Neural progenitor cell (in vitro differentiated cells): ENCODE measurements at regions not wholly inside any gene's neighbourhood (a gene's known extent, or its start where the extent isn't known, plus 50 kb on each side); places are given as distances from the start of the nearest gene placed in this dataset.

Experiments
- DNase-seq: peaks from one replicate; pipeline ENCODE4 v3.0.0-alpha.2; 2016; ENCODE audit warnings: low spot score
- H2AFZ ChIP-seq: fragments of 200-600 bp; sonication (generic); replicated peaks from 2 replicates; pipeline ENCODE4 v1.6.1; 2016; ENCODE audit warnings: antibody characterized with exemption
- H3F3A ChIP-seq: fragments of 200-600 bp; sonication (generic); 2 replicates; pipeline ENCODE4 v1.6.1; 2016; ENCODE audit warnings: antibody characterized with exemption, low read depth
- H3K27ac ChIP-seq: fragments of 200-600 bp; sonication (generic); 2 replicates; pipeline ENCODE4 v1.5.1; 2016; ENCODE audit warnings: mild to moderate bottlenecking
- H3K27me3 ChIP-seq: fragments of 200-600 bp; sonication (generic); 2 replicates; pipeline ENCODE4 v1.6.1; 2016; ENCODE audit warnings: mild to moderate bottlenecking, moderate library complexity
- H3K36me3 ChIP-seq: fragments of 200-600 bp; sonication (generic); 2 replicates; pipeline ENCODE4 v1.5.1; 2016
- H3K4me1 ChIP-seq: fragments of 200-600 bp; sonication (generic); 2 replicates; pipeline ENCODE4 v1.6.1; 2016; ENCODE audit warnings: mixed run types
- H3K4me2 ChIP-seq: fragments of 200-600 bp; sonication (generic); 2 replicates; pipeline ENCODE4 v1.6.1; 2016
- H3K4me3 ChIP-seq: fragments of 200-600 bp; sonication (generic); 2 replicates; pipeline ENCODE4 v1.5.1; 2016
- H3K79me2 ChIP-seq: fragments of 200-600 bp; sonication (generic); 2 replicates; pipeline ENCODE4 v1.6.1; 2016; ENCODE audit warnings: low read depth
- H3K9ac ChIP-seq: fragments of 200-600 bp; sonication (generic); 2 replicates; pipeline ENCODE4 v1.6.1; 2016
- H3K9me3 ChIP-seq: fragments of 200-600 bp; sonication (generic); 2 replicates; pipeline ENCODE4 v1.5.1; 2016; ENCODE audit warnings: low read depth
- H4K20me1 ChIP-seq: fragments of 200-600 bp; sonication (generic); 2 replicates; pipeline ENCODE4 v1.6.1; 2016; ENCODE audit warnings: low read depth
- H3K27ac Mint-ChIP-seq: 3 replicates; pipeline ENCODE4 v1.8.0; 2021; ENCODE audit warnings: mixed read lengths
- H3K27me3 Mint-ChIP-seq: 2 replicates; pipeline ENCODE4 v1.8.0; 2022; ENCODE audit warnings: low read depth, mild to moderate bottlenecking, inconsistent platforms, moderate library complexity, mixed read lengths; ENCODE audit not compliant: insufficient read depth
- H3K36me3 Mint-ChIP-seq: 3 replicates; pipeline ENCODE4 v1.8.0; 2021; ENCODE audit warnings: mixed read lengths
- H3K4me1 Mint-ChIP-seq: 3 replicates; pipeline ENCODE4 v1.8.0; 2021; ENCODE audit warnings: mixed read lengths
- H3K4me3 Mint-ChIP-seq: 3 replicates; pipeline ENCODE4 v1.8.0; 2021; ENCODE audit warnings: mild to moderate bottlenecking, moderate library complexity, mixed read lengths
- H3K9me3 Mint-ChIP-seq: 3 replicates; pipeline ENCODE4 v1.8.0; 2020; ENCODE audit warnings: mixed read lengths
- EZH2 ChIP-seq: fragments of 200-600 bp; sonication (generic); IDR thresholded peaks from 2 replicates; pipeline ENCODE4 v1.6.1; 2017; ENCODE audit warnings: antibody characterized with exemption, mild to moderate bottlenecking, moderate library complexity
- EZH2phosphoT487 ChIP-seq: fragments of 200-600 bp; sonication (generic); IDR thresholded peaks from 2 replicates; pipeline ENCODE4 v1.6.1; 2017; ENCODE audit warnings: antibody characterized with exemption
- TF ChIP-seq, protein P1 (sequence below): fragments of 200-600 bp; sonication (generic); IDR thresholded peaks from 2 replicates; pipeline ENCODE4 v1.5.1; 2017; ENCODE audit warnings: antibody characterized with exemption, mild to moderate bottlenecking

DNA sequence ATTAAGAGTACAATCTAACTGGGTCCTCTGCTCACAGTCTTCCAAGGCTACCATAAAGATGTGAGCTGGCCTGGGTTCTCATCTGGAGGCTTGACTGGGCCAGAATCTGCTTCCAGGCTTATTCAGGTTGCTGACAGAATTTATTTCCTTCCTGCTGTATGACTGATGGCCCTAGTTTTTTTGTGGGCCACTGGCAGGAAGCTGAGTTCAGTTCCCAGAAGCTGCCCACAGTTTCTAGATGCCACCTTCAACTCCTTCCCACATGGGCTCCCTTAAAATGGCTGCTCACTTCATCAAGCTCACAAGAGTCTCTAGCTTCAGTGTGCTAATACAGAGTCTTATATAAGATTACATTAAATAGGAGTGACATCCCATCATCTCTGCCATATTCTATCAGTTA lies 121.7 kb upstream of the CAND1 start:
- DNase-seq = no peak
- no peaks in the 10 kb centered on the region for H3K4me1 Mint-ChIP-seq
- H3K9ac ChIP-seq = no peak overlapping the region

DNA sequence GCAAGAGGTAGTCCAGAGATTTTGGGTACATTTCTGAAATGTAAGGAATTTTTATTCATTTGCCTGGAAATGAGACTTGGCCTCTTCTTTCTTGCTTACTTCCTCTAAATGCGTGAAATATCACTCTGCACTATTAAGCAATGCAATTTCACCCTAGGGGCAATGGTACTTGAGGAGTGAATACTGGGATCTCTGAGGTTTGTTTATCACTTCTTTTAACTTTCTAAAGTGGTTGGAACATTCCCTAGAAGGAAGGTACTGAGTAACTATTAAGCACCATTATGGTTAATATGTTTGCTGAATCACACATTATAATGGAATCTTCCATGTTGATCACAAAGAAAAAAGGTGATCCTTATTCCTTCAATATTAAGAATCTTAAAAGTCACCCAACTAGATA lies 120.9 kb upstream of the CAND1 start:
- Histone ChIP-seq H2AFZ (no peak overlapping the region), H3K36me3 (no peaks in the 10 kb centered on the region), H3K79me2 (no peaks in the 10 kb centered on the region), H3K4me3 (no peak overlapping the region), H3K27ac (no peak overlapping the region), H3F3A (no peaks in the 10 kb centered on the region), H3K4me2 (no peak overlapping the region), H3K9ac (no peak overlapping the region), H3K9me3 (no peaks in the 10 kb centered on the region), H3K27me3 (no peaks in the 10 kb centered on the region), H3K4me1 (no peaks in the 10 kb centered on the region), H4K20me1 (no peaks in the 10 kb centered on the region)
- Mint-ChIP-seq H3K27ac (no peak overlapping the region), H3K27me3 (no peaks in the 10 kb centered on the region), H3K9me3 (no peaks in the 10 kb centered on the region), H3K4me3 (no peak overlapping the region), H3K36me3 (no peaks in the 10 kb centered on the region), H3K4me1 (no peaks in the 10 kb centered on the region)
- DNase-seq = no peak
- TF ChIP-seq, protein P1, sequence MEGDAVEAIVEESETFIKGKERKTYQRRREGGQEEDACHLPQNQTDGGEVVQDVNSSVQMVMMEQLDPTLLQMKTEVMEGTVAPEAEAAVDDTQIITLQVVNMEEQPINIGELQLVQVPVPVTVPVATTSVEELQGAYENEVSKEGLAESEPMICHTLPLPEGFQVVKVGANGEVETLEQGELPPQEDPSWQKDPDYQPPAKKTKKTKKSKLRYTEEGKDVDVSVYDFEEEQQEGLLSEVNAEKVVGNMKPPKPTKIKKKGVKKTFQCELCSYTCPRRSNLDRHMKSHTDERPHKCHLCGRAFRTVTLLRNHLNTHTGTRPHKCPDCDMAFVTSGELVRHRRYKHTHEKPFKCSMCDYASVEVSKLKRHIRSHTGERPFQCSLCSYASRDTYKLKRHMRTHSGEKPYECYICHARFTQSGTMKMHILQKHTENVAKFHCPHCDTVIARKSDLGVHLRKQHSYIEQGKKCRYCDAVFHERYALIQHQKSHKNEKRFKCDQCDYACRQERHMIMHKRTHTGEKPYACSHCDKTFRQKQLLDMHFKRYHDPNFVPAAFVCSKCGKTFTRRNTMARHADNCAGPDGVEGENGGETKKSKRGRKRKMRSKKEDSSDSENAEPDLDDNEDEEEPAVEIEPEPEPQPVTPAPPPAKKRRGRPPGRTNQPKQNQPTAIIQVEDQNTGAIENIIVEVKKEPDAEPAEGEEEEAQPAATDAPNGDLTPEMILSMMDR = no peak

More for the DNA sequence above, 121.7 kb upstream of the CAND1 start:
- Mint-ChIP-seq H3K27ac (no peak overlapping the region), H3K36me3 (no peaks in the 10 kb centered on the region), H3K4me3 (no peak overlapping the region), H3K27me3 (no peaks in the 10 kb centered on the region), H3K9me3 (no peaks in the 10 kb centered on the region)
- Histone ChIP-seq H3K4me3 (no peak overlapping the region), H3K4me2 (no peak overlapping the region), H3K79me2 (no peaks in the 10 kb centered on the region), H3K27ac (no peak overlapping the region), H4K20me1 (no peaks in the 10 kb centered on the region), H3K9me3 (no peaks in the 10 kb centered on the region), H3K27me3 (no peaks in the 10 kb centered on the region), H2AFZ (no peak overlapping the region), H3F3A (no peaks in the 10 kb centered on the region), H3K36me3 (no peaks in the 10 kb centered on the region), H3K4me1 (no peaks in the 10 kb centered on the region)
- TF ChIP-seq, protein P1 = no peak
- no peak for TF ChIP-seq EZH2
- TF ChIP-seq EZH2phosphoT487 = no peak

DNA sequence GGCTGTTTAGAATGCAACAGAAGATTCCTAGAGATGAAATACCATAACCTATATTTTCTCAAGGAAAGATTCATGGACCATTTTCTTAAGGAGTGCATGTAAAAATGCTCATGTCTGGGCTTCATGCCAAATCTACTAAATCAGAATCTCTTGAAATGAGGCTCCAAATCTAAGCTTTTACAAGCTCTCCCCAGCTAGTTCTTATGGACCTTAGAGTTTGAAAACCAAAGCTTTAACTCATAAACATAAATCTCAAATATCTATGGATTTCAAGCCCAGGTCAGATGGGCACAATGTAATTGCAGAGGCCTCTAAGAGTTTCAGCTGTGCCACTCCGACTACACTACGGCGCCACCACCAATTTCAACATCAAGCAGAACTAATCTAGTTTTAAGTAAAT lies 117.3 kb upstream of the CAND1 start:
- Mint-ChIP-seq H3K27ac (no peak overlapping the region), H3K9me3 (no peaks in the 10 kb centered on the region), H3K27me3 (peaks cover 6% of the 10 kb centered on the region)

More for the DNA sequence above, 117.3 kb upstream of the CAND1 start:
- no peak overlapping the region for H3K27ac ChIP-seq
- TF ChIP-seq EZH2 = no peak
- TF ChIP-seq, protein P1 = no peak
- no peak for TF ChIP-seq EZH2phosphoT487
- no peaks in the 10 kb centered on the region for H3K36me3 ChIP-seq
- no peaks in the 10 kb centered on the region for H3K4me1 ChIP-seq
- H4K20me1 ChIP-seq = no peaks in the 10 kb centered on the region
- H3K4me1 Mint-ChIP-seq = no peaks in the 10 kb centered on the region
- H3K9ac ChIP-seq = no peak overlapping the region
- no peak overlapping the region for H3K4me3 ChIP-seq
- no peaks in the 10 kb centered on the region for H3K27me3 ChIP-seq
- H3K9me3 ChIP-seq = no peaks in the 10 kb centered on the region
- no peak overlapping the region for H3K4me3 Mint-ChIP-seq
- H3K36me3 Mint-ChIP-seq = no peaks in the 10 kb centered on the region
- H2AFZ ChIP-seq = no peak overlapping the region
- H3K79me2 ChIP-seq = no peaks in the 10 kb centered on the region
- no peak overlapping the region for H3K4me2 ChIP-seq
- DNase-seq = no peak
- no peaks in the 10 kb centered on the region for H3F3A ChIP-seq
